Esophagus muscularis mucosa (tissue), 4 donors: ENCODE measurements at regions not wholly inside any gene's neighbourhood (a gene's known extent, or its start where the extent isn't known, plus 50 kb on each side); places are given as distances from the start of the nearest gene placed in this dataset.

Source experiments
- CTCF ChIP-seq, 3 experiments: fragments of 200-600 bp in 2 of 3; fragments of 450-650 bp in 1 of 3; sonication (generic) in 2 of 3; IDR thresholded peaks; one replicate each; pipeline ENCODE4 v1.5.1; 2017 to 2019; ENCODE audit warnings: antibody characterized with exemption in 3 of 3, mild to moderate bottlenecking in 2 of 3, moderate library complexity in 1 of 3
- EP300 ChIP-seq: sonication (generic); formaldehyde crosslinking; IDR thresholded peaks from one replicate; pipeline ENCODE4 v1.6.1; 2017; ENCODE audit warnings: antibody characterized with exemption
- POLR2A ChIP-seq: fragments of 450-650 bp; IDR thresholded peaks from one replicate; pipeline ENCODE4 v1.6.1; 2017; ENCODE audit warnings: antibody characterized with exemption, moderate library complexity, mild to moderate bottlenecking, low read depth
- POLR2AphosphoS5 ChIP-seq, 2 donors: sonication (generic); formaldehyde crosslinking; IDR thresholded peaks; one replicate each; pipeline ENCODE4 v1.6.1; 2017; ENCODE audit warnings: antibody characterized with exemption in 2 of 2

- TF ChIP-seq CTCF (IDR thresholded peaks at IDR 0.05) = no peak
- no peak for TF ChIP-seq POLR2A
- TF ChIP-seq POLR2AphosphoS5 (IDR thresholded peaks at IDR 0.05) = no peak
- no peak for TF ChIP-seq EP300
Observed at GRCh38 chr2:57979158-57979557, 67.4 kb upstream of the VRK2 start.
